H1 (cell line): ENCODE measurements at regions not wholly inside any gene's neighbourhood (a gene's known extent, or its start where the extent isn't known, plus 50 kb on each side); places are given as distances from the start of the nearest gene placed in this dataset.

Source experiments
- CTCF ChIA-PET: fragments of 300-600 bp; sonication (Branson Sonifier 250); formaldehyde crosslinking; loops from one replicate; lab custom pipeline; 2021; ENCODE audit not compliant: partially characterized antibody; lab: Charles Lee
- POLR2A ChIA-PET: fragments of 300-600 bp; sonication (Branson Sonifier 250); formaldehyde crosslinking; loops from one replicate; lab custom pipeline; 2021; ENCODE audit warnings: inconsistent platforms; ENCODE audit not compliant: partially characterized antibody; lab: Charles Lee
- DNase-seq, 2 experiments: peaks; one replicate each; pipeline versions ENCODE4 v3.0.0 to v3.0.0-alpha.2; 2010 to 2022; ENCODE audit warnings: low spot score in 2 of 2, low read depth in 1 of 2, mixed read lengths in 1 of 2
- FAIRE-seq: peaks from 2 replicates; lab custom pipeline; 2011; peaks lifted over from hg19 to GRCh38; lab: Jason Lieb, UNC
- H2AFZ ChIP-seq: 2 replicates; pipeline ENCODE4 v1.8.1; 2012; ENCODE audit warnings: low read length, inconsistent platforms
- H2AK5ac ChIP-seq: 2 replicates; pipeline ENCODE4 v1.6.1; 2013; ENCODE audit warnings: low read depth, low read length
- H2BK120ac ChIP-seq: replicated peaks from 2 replicates; pipeline ENCODE3; 2013; ENCODE audit warnings: low read depth, low read length, inconsistent platforms
- H2BK12ac ChIP-seq: 2 replicates; pipeline ENCODE4 v1.6.1; 2013; ENCODE audit warnings: low read depth, low read length
- H2BK15ac ChIP-seq: 2 replicates; pipeline ENCODE4 v1.6.1; 2013; ENCODE audit warnings: low read length
- H2BK20ac ChIP-seq: 2 replicates; pipeline ENCODE4 v1.6.1; 2013; ENCODE audit warnings: low read length
- H2BK5ac ChIP-seq: 2 replicates; pipeline ENCODE4 v1.6.1; 2013; ENCODE audit warnings: low read depth, low read length
- H3K14ac ChIP-seq: 2 replicates; pipeline ENCODE4 v1.6.1; 2013; ENCODE audit warnings: inconsistent platforms; ENCODE audit not compliant: insufficient read length
- H3K18ac ChIP-seq: 2 replicates; pipeline ENCODE4 v1.6.1; 2013; ENCODE audit warnings: low read length; ENCODE audit errors: extremely low read depth
- H3K23ac ChIP-seq: 2 replicates; pipeline ENCODE4 v1.6.1; 2013; ENCODE audit warnings: inconsistent platforms; ENCODE audit not compliant: insufficient read length
- H3K23me2 ChIP-seq: 2 replicates; pipeline ENCODE4 v1.6.1; 2013; ENCODE audit warnings: low read depth, low read length
- H3K27ac ChIP-seq: 2 replicates; pipeline ENCODE4 v1.6.1; 2011; ENCODE audit warnings: low read depth, low read length, inconsistent platforms
- H3K27me3 ChIP-seq, 4 experiments: replicated peaks in 1 of 4; 1 replicate in 1 of 4; 2 replicates in 3 of 4; pipeline versions ENCODE4 v1.6.1 to v1.8.1; 2011 to 2013; ENCODE audit warnings: low read length in 3 of 4, mild to moderate bottlenecking in 3 of 4, inconsistent platforms in 2 of 4, mixed read lengths in 2 of 4, moderate library complexity in 1 of 4; ENCODE audit not compliant: control insufficient read depth in 3 of 4, insufficient read depth in 3 of 4; ENCODE audit errors: extremely low read depth in 1 of 4
- H3K36me3 ChIP-seq, 4 experiments: 2 replicates each; pipeline versions ENCODE4 v1.6.1 to v1.8.1; 2011 to 2013; ENCODE audit warnings: mild to moderate bottlenecking in 4 of 4, low read length in 3 of 4, moderate library complexity in 2 of 4, control low read depth in 1 of 4, inconsistent platforms in 1 of 4; ENCODE audit not compliant: insufficient read depth in 4 of 4, control insufficient read depth in 2 of 4
- H3K4ac ChIP-seq: replicated peaks from 2 replicates; pipeline ENCODE3; 2013; ENCODE audit warnings: low read length, low read depth, mixed read lengths, inconsistent platforms; ENCODE audit not compliant: insufficient read length
- H3K4me1 ChIP-seq, 4 experiments: replicated peaks in 1 of 4; 1 replicate in 1 of 4; 2 replicates in 3 of 4; pipeline versions ENCODE4 v1.6.1 to v1.8.1; 2011 to 2013; ENCODE audit warnings: low read length in 3 of 4, inconsistent platforms in 2 of 4, mixed read lengths in 1 of 4; ENCODE audit not compliant: insufficient read depth in 4 of 4, control insufficient read depth in 3 of 4
- H3K4me2 ChIP-seq, 2 experiments: 2 replicates each; pipeline versions ENCODE4 v1.6.1 to v1.8.1; 2011 to 2013; ENCODE audit warnings: low read depth in 2 of 2, low read length in 2 of 2, control low read depth in 1 of 2, inconsistent platforms in 1 of 2, mild to moderate bottlenecking in 1 of 2; ENCODE audit not compliant: insufficient read depth in 1 of 2
- H3K4me3 ChIP-seq, 4 experiments: fragments of 200-600, 300-600 bp in 1 of 4; sonication (generic), shearing (Covaris generic), sonication (Bioruptor Twin) in 1 of 4; 2 replicates each; pipeline versions ENCODE4 v1.5.1 to v1.8.1; 2011 to 2016; ENCODE audit warnings: low read length in 4 of 4, low read depth in 3 of 4, control low read depth in 2 of 4, inconsistent platforms in 2 of 4, mild to moderate bottlenecking in 2 of 4, mixed read lengths in 1 of 4, moderate library complexity in 1 of 4; ENCODE audit not compliant: insufficient read depth in 2 of 4; ENCODE audit errors: extremely low read depth in 1 of 4
- H3K56ac ChIP-seq: replicated peaks from 2 replicates; pipeline ENCODE3; 2013; ENCODE audit warnings: low read depth, mild to moderate bottlenecking, mixed read lengths, low read length, inconsistent platforms; ENCODE audit not compliant: insufficient read length
- H3K79me1 ChIP-seq: 2 replicates; pipeline ENCODE4 v1.6.1; 2013; ENCODE audit warnings: low read depth, low read length, control low read depth
- H3K79me2 ChIP-seq, 2 experiments: 2 replicates each; pipeline versions ENCODE4 v1.6.1 to v1.8.1; 2012 to 2013; ENCODE audit warnings: low read length in 2 of 2, mild to moderate bottlenecking in 2 of 2, inconsistent platforms in 1 of 2; ENCODE audit not compliant: insufficient read depth in 2 of 2, control insufficient read depth in 1 of 2
- H3K9ac ChIP-seq, 4 experiments: replicated peaks in 1 of 4; 1 replicate in 1 of 4; 2 replicates in 3 of 4; pipeline versions ENCODE4 v1.6.1 to v1.8.1; 2011 to 2013; ENCODE audit warnings: low read depth in 3 of 4, low read length in 3 of 4, control low read depth in 2 of 4, mild to moderate bottlenecking in 2 of 4, moderate library complexity in 2 of 4, inconsistent platforms in 1 of 4; ENCODE audit errors: extremely low read depth in 1 of 4
- H3K9me3 ChIP-seq, 2 experiments: 2 replicates each; pipeline versions ENCODE4 v1.6.1 to v1.8.1; 2012 to 2013; ENCODE audit warnings: mild to moderate bottlenecking in 2 of 2, moderate library complexity in 2 of 2, control low read depth in 1 of 2, inconsistent platforms in 1 of 2, low read depth in 1 of 2, low read length in 1 of 2, mixed read lengths in 1 of 2; ENCODE audit not compliant: insufficient read depth in 2 of 2
- H4K20me1 ChIP-seq, 2 experiments: replicated peaks in 1 of 2; 2 replicates each; pipeline versions ENCODE3 to v1.8.1; 2011 to 2013; ENCODE audit warnings: inconsistent platforms in 2 of 2, low read length in 2 of 2, mild to moderate bottlenecking in 1 of 2; ENCODE audit not compliant: insufficient read depth in 2 of 2, control insufficient read depth in 1 of 2
- H4K5ac ChIP-seq: 2 replicates; pipeline ENCODE4 v1.6.1; 2013; ENCODE audit warnings: low read length, low read depth, mixed read lengths, inconsistent platforms; ENCODE audit not compliant: insufficient read length
- H4K8ac ChIP-seq: 2 replicates; pipeline ENCODE4 v1.8.0; 2013; ENCODE audit warnings: mild to moderate bottlenecking, moderate library complexity, low read length, inconsistent platforms; ENCODE audit not compliant: insufficient read depth; ENCODE audit errors: extremely low read depth
- H4K91ac ChIP-seq: replicated peaks from 2 replicates; pipeline ENCODE3; 2013; ENCODE audit warnings: low read length, mixed read lengths, inconsistent platforms; ENCODE audit not compliant: insufficient read length
- ASH2L ChIP-seq: fragments of 200-600, 300-600 bp; sonication (generic); IDR thresholded peaks from one replicate; pipeline ENCODE4 v1.7.1; 2017; ENCODE audit warnings: low read length
- CBX5 ChIP-seq: fragments of 300-800, 300-1000 bp; sonication (generic); IDR thresholded peaks from 2 replicates; pipeline ENCODE4 v1.7.1; 2016; ENCODE audit warnings: antibody characterized with exemption, low read length, low read depth
- CHD1 ChIP-seq: IDR thresholded peaks from 2 replicates; pipeline ENCODE4 v1.6.1; 2012; ENCODE audit warnings: low read depth, low read length, improper control_type of control experiment
- EP300 ChIP-seq, 2 experiments: IDR thresholded peaks; 1 replicate in 1 of 2; 2 replicates in 1 of 2; pipeline ENCODE4 v1.6.1; 2011 to 2012; ENCODE audit warnings: low read depth in 2 of 2, low read length in 2 of 2, mild to moderate bottlenecking in 2 of 2, borderline replicate concordance in 1 of 2, inconsistent platforms in 1 of 2, moderate library complexity in 1 of 2
- GTF2F1 ChIP-seq: IDR thresholded peaks from 2 replicates; pipeline ENCODE4 v1.6.1; 2012; ENCODE audit warnings: low read depth, low read length, improper control_type of control experiment, borderline replicate concordance
- KDM1A ChIP-seq: fragments of 200-600, 300-600 bp; sonication (generic); IDR thresholded peaks from 2 replicates; pipeline ENCODE4 v1.7.1; 2016; ENCODE audit warnings: mild to moderate bottlenecking, low read length, borderline replicate concordance
- RFX5 ChIP-seq: IDR thresholded peaks from 2 replicates; pipeline ENCODE4 v1.6.1; 2011; ENCODE audit warnings: low read depth, low read length, improper control_type of control experiment, borderline replicate concordance
- SIX5 ChIP-seq: IDR thresholded peaks from 2 replicates; pipeline ENCODE4 v1.6.1; 2011; ENCODE audit warnings: mild to moderate bottlenecking, low read depth, low read length
- SRF ChIP-seq: IDR thresholded peaks from 2 replicates; pipeline ENCODE4 v1.6.1; 2011; ENCODE audit warnings: mild to moderate bottlenecking, low read depth, low read length, moderate library complexity
- TAF7 ChIP-seq: optimal IDR thresholded peaks from 2 replicates; pipeline ENCODE3; 2011; ENCODE audit warnings: low read depth, mild to moderate bottlenecking, inconsistent platforms, low read length, moderate library complexity, borderline replicate concordance
- TBP ChIP-seq: IDR thresholded peaks from 2 replicates; pipeline ENCODE4 v1.6.1; 2011; ENCODE audit warnings: low read depth, low read length, improper control_type of control experiment
- TEAD4 ChIP-seq: IDR thresholded peaks from 2 replicates; pipeline ENCODE4 v1.6.1; 2012; ENCODE audit warnings: low read depth, low read length, inconsistent platforms, mixed read lengths
- YY1 ChIP-seq: IDR thresholded peaks from 2 replicates; pipeline ENCODE4 v1.6.1; 2011; ENCODE audit warnings: low read depth, mild to moderate bottlenecking, low read length
- WGBS, 2 experiments: shearing (Covaris generic) in 1 of 2; methylation state at CpG; one replicate each; pipeline versions ENCODE4 v1.1.6 to v1.1.7; 2013 to 2015; ENCODE audit warnings: low lambda C conversion rate in 2 of 2, mixed read lengths in 2 of 2, inconsistent platforms in 1 of 2, low coverage in 1 of 2, missing lambda C conversion rate in 1 of 2; ENCODE audit not compliant: insufficient replicate concordance in 2 of 2, insufficient coverage in 1 of 2, insufficient read length in 1 of 2; ENCODE audit errors: extremely low coverage in 1 of 2, missing lambda C conversion rate in 1 of 2; 5-methylcytosine and 5-hydroxymethylcytosine counted together
- TF ChIP-seq, protein P1 (sequence below): IDR thresholded peaks from 2 replicates; pipeline ENCODE4 v1.6.1; 2012; ENCODE audit warnings: low read length, inconsistent platforms

- no peak overlapping the region for H2BK120ac ChIP-seq
- no peak overlapping the region for H2AFZ ChIP-seq
- no peaks in the 10 kb centered on the region for H3K23me2 ChIP-seq
- H3K9me3 ChIP-seq: no peaks in the 10 kb centered on the region
- H3K56ac ChIP-seq: no peak overlapping the region
- H4K8ac ChIP-seq: no peak overlapping the region
- H4K20me1 ChIP-seq: no peaks in the 10 kb centered on the region
- H2BK12ac ChIP-seq: 0 out of 2 replicates have a peak overlapping the region, but pooled peaks have one; percentile 17
- no peak overlapping the region for H3K27ac ChIP-seq
- no peaks in the 10 kb centered on the region for H3K79me2 ChIP-seq
- no peak overlapping the region for H4K5ac ChIP-seq
- no peaks in the 10 kb centered on the region for H3K27me3 ChIP-seq
- CTCF ChIA-PET: interaction anchor here (1.2 to 1.7 kb wide), 2 partner anchors 10 kb away, joined by 3 to 4 read pairs; no protein-coding TSS in a partner anchor
- POLR2A ChIA-PET: no interaction called here
- no peak overlapping the region for H4K91ac ChIP-seq
- DNase-seq (peak in 1 of 2 experiments; percentile 37), FAIRE-seq (no peak)
- no peak overlapping the region for H3K4me3 ChIP-seq
- H3K18ac ChIP-seq: no peak overlapping the region
- H2BK15ac ChIP-seq: no peak overlapping the region
- no peak overlapping the region for H3K14ac ChIP-seq
- no peak overlapping the region for H3K23ac ChIP-seq
- H3K79me1 ChIP-seq: no peaks in the 10 kb centered on the region
- H3K4me1 ChIP-seq: no peaks in the 10 kb centered on the region
- 87% methylated on average over 6 of the region's 6 CpGs; no CpG with 5 or more reads in 1 of the 2 experiments for WGBS, 2 experiments
- no peak overlapping the region for H2BK20ac ChIP-seq
- H2AK5ac ChIP-seq: no peak overlapping the region
- H3K4me2 ChIP-seq: no peak overlapping the region
- H3K9ac ChIP-seq: no peak overlapping the region
- H3K36me3 ChIP-seq: no peaks in the 10 kb centered on the region
- no peak overlapping the region for H2BK5ac ChIP-seq
- H3K4ac ChIP-seq: no peak overlapping the region
- TF ChIP-seq EP300 (IDR thresholded peaks at IDR 0.05; ENCODE audit: borderline replicate concordance in 1 of 2, low read depth in 2 of 2, low read length in 2 of 2) (no peak), YY1 (no peak), GTF2F1 (no peak), SRF (no peak), RFX5 (no peak), KDM1A (no peak), SIX5 (no peak), ASH2L (no peak), TBP (no peak), TAF7 (no peak), TEAD4 (no peak), CBX5 (no peak), CHD1 (no peak)
- TF ChIP-seq, protein P1, sequence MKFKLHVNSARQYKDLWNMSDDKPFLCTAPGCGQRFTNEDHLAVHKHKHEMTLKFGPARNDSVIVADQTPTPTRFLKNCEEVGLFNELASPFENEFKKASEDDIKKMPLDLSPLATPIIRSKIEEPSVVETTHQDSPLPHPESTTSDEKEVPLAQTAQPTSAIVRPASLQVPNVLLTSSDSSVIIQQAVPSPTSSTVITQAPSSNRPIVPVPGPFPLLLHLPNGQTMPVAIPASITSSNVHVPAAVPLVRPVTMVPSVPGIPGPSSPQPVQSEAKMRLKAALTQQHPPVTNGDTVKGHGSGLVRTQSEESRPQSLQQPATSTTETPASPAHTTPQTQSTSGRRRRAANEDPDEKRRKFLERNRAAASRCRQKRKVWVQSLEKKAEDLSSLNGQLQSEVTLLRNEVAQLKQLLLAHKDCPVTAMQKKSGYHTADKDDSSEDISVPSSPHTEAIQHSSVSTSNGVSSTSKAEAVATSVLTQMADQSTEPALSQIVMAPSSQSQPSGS: no peak
These were observed 211.4 kb upstream of the CDYL start for GRCh38 chr6:4564801-4565271.
